ENCODE measurements at regions not wholly inside any gene's neighbourhood (a gene's known extent, or its start where the extent isn't known, plus 50 kb on each side); places are given as distances from the start of the nearest gene placed in this dataset.
"Not testable (repeated sequence)": the region's sequence is repeated elsewhere in the genome, so short reads cannot be mapped to it uniquely, and the experiment has no call there.

DNA sequence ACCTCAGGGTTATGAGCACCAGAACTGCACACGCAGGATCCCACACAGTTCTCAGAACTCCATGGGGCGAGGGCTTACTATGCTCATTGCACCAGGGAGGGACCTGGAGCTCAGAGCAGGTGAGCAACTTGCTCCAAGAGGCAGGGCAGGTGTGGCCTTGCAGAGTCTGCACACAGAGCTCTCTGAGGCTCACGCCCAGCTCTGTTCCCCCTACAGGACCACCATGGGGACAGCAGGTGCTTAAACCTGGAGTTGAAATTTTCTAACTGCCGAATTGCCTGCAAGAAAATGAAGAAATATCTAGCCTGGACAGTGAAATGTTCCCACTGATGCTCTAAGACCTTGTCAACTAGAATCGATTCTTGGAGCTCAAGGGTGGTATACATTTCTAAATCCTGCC lies 49.9 kb upstream of the MSMB start:
- DNase-seq = peak; percentile 31

DNA sequence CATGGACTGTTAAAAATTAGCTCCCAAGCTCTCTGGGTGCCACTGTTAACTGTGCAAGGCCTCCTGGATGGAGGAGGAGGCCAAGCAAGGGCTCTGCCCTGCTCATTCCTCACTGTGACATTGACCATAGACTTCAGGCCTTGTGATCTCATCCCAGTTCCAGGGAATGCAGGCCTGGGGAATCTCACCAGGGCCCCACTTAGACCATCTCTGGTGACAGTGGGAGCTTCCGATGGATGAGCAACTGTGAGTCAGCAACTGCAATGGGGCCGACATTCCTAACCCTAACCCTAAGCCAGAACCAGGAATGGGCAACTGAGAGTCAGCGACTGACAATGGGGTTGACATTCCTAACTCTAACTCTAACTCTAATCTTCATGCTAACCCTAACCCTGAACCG lies 50.4 kb upstream of the MSMB start:
- Mint-ChIP-seq H3K36me3 (ENCODE audit: low read depth) (no peaks in the 10 kb centered on the region), H3K9me3 (ENCODE audit: low read depth) (no peaks in the 10 kb centered on the region), H3K27me3 (no peaks in the 10 kb centered on the region), H3K27ac (no peak overlapping the region), H3K4me1 (peaks cover 3% of the 10 kb centered on the region), H3K4me3 (no peak overlapping the region)
- ChIA-PET CTCF (interaction anchor here (1.9 kb wide), 1 partner anchor 67 kb away, joined by 8 read pairs; no protein-coding TSS in a partner anchor), POLR2A (no interaction called here)
- ATAC-seq = no peak
- no peak for DNase-seq
- intact Hi-C loops (cut with DNase I, micrococcal nuclease) = loop anchor here in 1 of 2 experiments (10.0 kb wide), 1 partner anchor 62 kb away; the partner anchor contains the start of gene NCOA4

More for the DNA sequence above, 49.9 kb upstream of the MSMB start:
- H3K36me3 Mint-ChIP-seq (ENCODE audit: low read depth); H3K9me3 Mint-ChIP-seq (ENCODE audit: low read depth); POLR2A ChIA-PET; H3K27me3 Mint-ChIP-seq; H3K27ac Mint-ChIP-seq; H3K4me1 Mint-ChIP-seq; H3K4me3 Mint-ChIP-seq: not testable (repeated sequence)
- CTCF ChIA-PET = interaction anchor here (1.9 kb wide), 1 partner anchor 67 kb away, joined by 8 read pairs; no protein-coding TSS in a partner anchor
- peak; percentile 4 for ATAC-seq
- intact Hi-C loops (cut with DNase I, micrococcal nuclease) = loop anchor here (1.0 to 10.0 kb wide), 2 partner anchors 61 to 68 kb away; partner anchors contain the start of gene NCOA4 (in 1 of the 2)

DNA sequence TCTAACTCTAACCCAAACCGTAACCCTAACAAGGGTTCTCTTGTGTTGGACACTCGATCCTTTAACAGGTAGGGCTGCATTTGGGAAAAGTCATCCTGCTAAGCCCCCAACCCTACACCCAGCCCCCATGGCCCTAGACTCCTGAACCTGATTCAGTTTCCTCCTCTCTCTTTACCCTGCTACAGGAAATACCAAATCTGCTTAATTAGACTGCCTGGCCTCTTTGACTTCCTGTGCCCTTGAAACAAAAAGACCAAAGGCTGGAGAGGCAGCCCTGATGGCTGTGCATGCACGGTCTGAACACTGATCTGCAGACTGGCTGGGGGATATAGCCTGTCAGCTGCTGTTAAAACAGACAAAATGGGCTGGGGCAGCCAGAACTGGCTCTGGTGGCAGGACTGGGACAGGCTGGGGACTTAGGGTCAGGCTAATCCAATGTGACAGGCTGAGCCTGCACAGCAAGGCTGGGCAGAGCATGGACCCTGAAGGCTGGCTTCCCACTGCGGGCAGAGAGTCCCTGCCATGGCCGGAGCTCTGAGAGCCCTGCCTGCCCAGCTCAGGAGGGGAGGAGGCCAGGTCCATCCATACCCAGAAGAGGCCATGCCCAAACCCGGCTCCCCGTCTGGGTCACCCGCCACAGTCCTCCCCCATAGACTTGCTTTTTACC lies 51.0 kb upstream of the MSMB start:
- DNase-seq (peak; percentile 21), ATAC-seq (no peak)
- ChIA-PET CTCF (no interaction called here), POLR2A (no interaction called here)
- Mint-ChIP-seq H3K4me1 (peaks cover 3% of the 10 kb centered on the region), H3K27me3 (no peaks in the 10 kb centered on the region), H3K27ac (no peak overlapping the region), H3K36me3 (ENCODE audit: low read depth) (no peaks in the 10 kb centered on the region), H3K9me3 (ENCODE audit: low read depth) (no peaks in the 10 kb centered on the region), H3K4me3 (no peak overlapping the region)
- intact Hi-C loops (cut with DNase I, micrococcal nuclease) = loop anchor here in 1 of 2 experiments (10.0 kb wide), 1 partner anchor 62 kb away; the partner anchor contains the start of gene NCOA4

GRCh38 chr10:46097576-46098317 lies 51.7 kb upstream of the MSMB start:
- H3K4me1 Mint-ChIP-seq = peaks cover 3% of the 10 kb centered on the region
- CTCF ChIA-PET = no interaction called here
- H3K36me3 Mint-ChIP-seq (ENCODE audit: low read depth) = no peaks in the 10 kb centered on the region
- H3K27me3 Mint-ChIP-seq = no peaks in the 10 kb centered on the region
- DNase-seq (no peak), ATAC-seq (no peak)
- intact Hi-C loops (cut with DNase I, micrococcal nuclease) = loop anchor here in 1 of 2 experiments (10.0 kb wide), 1 partner anchor 63 kb away; the partner anchor contains the start of gene NCOA4
- H3K9me3 Mint-ChIP-seq (ENCODE audit: low read depth) = no peaks in the 10 kb centered on the region
- H3K4me3 Mint-ChIP-seq = no peak overlapping the region
- POLR2A ChIA-PET = no interaction called here
- peak overlapping the region; percentile 71 for H3K27ac Mint-ChIP-seq

GRCh38 chr10:46098386-46098785 lies 52.3 kb upstream of the MSMB start:
- DNase-seq (no peak), ATAC-seq (no peak)
- Mint-ChIP-seq H3K9me3 (ENCODE audit: low read depth) (no peaks in the 10 kb centered on the region), H3K4me1 (peaks cover 3% of the 10 kb centered on the region), H3K27me3 (no peaks in the 10 kb centered on the region), H3K27ac (no peak overlapping the region), H3K36me3 (ENCODE audit: low read depth) (no peaks in the 10 kb centered on the region), H3K4me3 (no peak overlapping the region)
- ChIA-PET CTCF (no interaction called here), POLR2A (no interaction called here)
- intact Hi-C loops (cut with DNase I, micrococcal nuclease) = loop anchor here in 1 of 2 experiments (10.0 kb wide), 1 partner anchor 64 kb away; the partner anchor contains the start of gene NCOA4

DNA sequence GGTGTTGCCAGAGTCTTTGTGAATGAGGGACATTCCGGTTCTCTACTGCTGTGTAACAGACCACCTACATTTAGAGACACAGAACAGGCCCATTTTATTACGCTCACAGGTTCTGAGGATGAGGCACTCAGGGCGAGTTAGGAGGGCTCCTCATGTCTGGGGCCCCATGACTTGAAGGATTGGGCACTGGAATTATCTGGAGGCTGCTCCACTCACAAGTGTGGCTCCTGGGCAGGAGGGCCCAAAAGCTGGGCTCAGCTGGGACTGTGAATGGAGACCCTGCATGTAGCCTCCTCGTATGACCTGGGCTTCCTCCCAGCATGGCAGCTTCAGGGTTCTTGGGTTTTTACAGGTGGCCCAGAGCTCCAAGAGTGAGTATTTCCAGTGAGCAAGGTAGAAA lies 52.9 kb upstream of the MSMB start:
- H3K9me3 Mint-ChIP-seq (ENCODE audit: low read depth); POLR2A ChIA-PET: not testable (repeated sequence)
- intact Hi-C loops (cut with DNase I, micrococcal nuclease) = loop anchor here (1.0 to 10.0 kb wide), 2 partner anchors 64 to 175 kb away; partner anchors contain the start of gene NCOA4 (in 1 of the 2)

GRCh38 chr10:46104071-46104585 lies 58.1 kb upstream of the MSMB start:
- Mint-ChIP-seq H3K36me3 (ENCODE audit: low read depth) (no peaks in the 10 kb centered on the region), H3K4me1 (peaks cover 14% of the 10 kb centered on the region), H3K9me3 (ENCODE audit: low read depth) (no peaks in the 10 kb centered on the region), H3K4me3 (no peak overlapping the region), H3K27ac (no peak overlapping the region), H3K27me3 (peaks cover 6% of the 10 kb centered on the region)
- POLR2A ChIA-PET = interaction anchor here (0.6 kb wide), 1 partner anchor 9 kb away, joined by 5 read pairs; no protein-coding TSS in a partner anchor
- no peak for ATAC-seq
- CTCF ChIA-PET = no interaction called here
- intact Hi-C loops (cut with DNase I, micrococcal nuclease) = no loop called here
- no peak for DNase-seq

More for the DNA sequence above, 52.9 kb upstream of the MSMB start:
- CTCF ChIA-PET; H3K27ac Mint-ChIP-seq; H3K4me1 Mint-ChIP-seq; H3K4me3 Mint-ChIP-seq; DNase-seq; H3K27me3 Mint-ChIP-seq; ATAC-seq; H3K36me3 Mint-ChIP-seq (ENCODE audit: low read depth): not testable (repeated sequence)

DNA sequence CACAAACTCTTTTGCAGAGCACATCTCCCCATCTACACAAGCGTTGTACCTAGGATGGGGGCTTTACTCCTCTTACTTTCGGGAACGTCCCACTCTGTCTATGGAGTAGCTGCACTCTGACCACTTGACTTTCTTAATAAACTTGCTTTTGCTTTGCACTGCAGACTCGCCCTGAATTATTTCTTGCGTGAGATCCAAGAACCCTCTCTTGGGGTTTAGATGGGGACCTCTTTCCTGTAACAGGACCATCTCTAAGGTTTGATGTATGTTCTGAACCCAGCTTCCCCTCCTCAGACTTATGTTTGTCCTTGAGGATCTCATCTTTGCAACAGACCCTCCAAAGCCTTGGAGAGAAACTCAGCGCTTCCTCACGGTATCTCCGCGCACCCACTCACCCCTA lies 59.3 kb upstream of the MSMB start:
- Mint-ChIP-seq H3K4me3 (peak overlapping the region; percentile 73), H3K4me1 (peaks cover 14% of the 10 kb centered on the region)
- intact Hi-C loops (cut with DNase I, micrococcal nuclease); ATAC-seq; DNase-seq; H3K27me3 Mint-ChIP-seq; H3K27ac Mint-ChIP-seq; H3K9me3 Mint-ChIP-seq (ENCODE audit: low read depth); H3K36me3 Mint-ChIP-seq (ENCODE audit: low read depth): not testable (repeated sequence)
- ChIA-PET POLR2A (interaction anchor here (0.6 kb wide), 1 partner anchor 1124 kb away, joined by 3 read pairs; no protein-coding TSS in a partner anchor), CTCF (interaction anchor here (1.1 kb wide), 1 partner anchor 76 kb away, joined by 3 read pairs; no protein-coding TSS in a partner anchor)

DNA sequence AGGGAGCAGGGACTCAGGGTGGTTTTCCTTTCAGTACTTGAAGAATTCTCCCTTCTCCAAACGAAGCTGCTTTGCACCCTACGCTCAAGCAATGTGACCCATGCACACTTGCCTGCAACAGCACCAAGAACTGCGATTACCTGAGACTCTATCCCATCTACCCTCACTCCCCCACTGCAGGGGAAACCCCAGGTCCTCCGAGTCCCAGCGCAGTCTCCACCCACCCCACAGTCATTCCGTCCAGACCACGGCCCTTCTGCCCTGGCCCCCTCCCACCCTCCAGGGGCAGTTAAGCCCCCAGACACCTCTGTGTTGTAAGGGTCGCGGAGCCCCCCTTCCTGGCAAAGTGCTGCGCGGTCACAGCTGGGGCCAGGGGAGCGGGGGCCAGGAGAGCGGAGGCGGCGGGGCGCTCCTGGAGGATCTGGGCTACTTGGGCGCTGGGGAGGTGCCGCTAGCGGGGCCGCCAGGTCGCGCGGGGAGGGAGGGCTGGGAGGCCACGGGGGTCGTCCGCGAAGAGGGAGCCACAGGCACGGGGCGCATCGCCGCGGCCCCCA lies 59.9 kb upstream of the MSMB start:
- ATAC-seq = peak; percentile 57
- POLR2A ChIA-PET; DNase-seq; H3K36me3 Mint-ChIP-seq (ENCODE audit: low read depth); H3K27ac Mint-ChIP-seq; H3K27me3 Mint-ChIP-seq; H3K9me3 Mint-ChIP-seq (ENCODE audit: low read depth): not testable (repeated sequence)
- CTCF ChIA-PET = interaction anchor here (1.1 to 2.4 kb wide), 2 partner anchors 77 to 177 kb away, joined by 3 to 7 read pairs; no protein-coding TSS in a partner anchor
- intact Hi-C loops (cut with DNase I, micrococcal nuclease) = loop anchor here in 1 of 2 experiments (1.0 kb wide), 1 partner anchor 176 kb away; no protein-coding TSS in a partner anchor
- Mint-ChIP-seq H3K4me3 (peak overlapping the region; percentile 73), H3K4me1 (peaks cover 14% of the 10 kb centered on the region)

GRCh38 chr10:46106410-46107255 lies 60.6 kb upstream of the MSMB start:
- H3K4me3 Mint-ChIP-seq = peak overlapping the region; percentile 73
- CTCF ChIA-PET = interaction anchor here (1.1 to 2.4 kb wide), 4 partner anchors 77 to 1276 kb away, joined by 3 to 7 read pairs (median 4); no protein-coding TSS in a partner anchor
- peaks cover 14% of the 10 kb centered on the region for H3K4me1 Mint-ChIP-seq
- DNase-seq (peak; percentile 79), ATAC-seq (peak; percentile 97)
- POLR2A ChIA-PET = interaction anchor here (1.1 kb wide), 1 partner anchor 177 kb away, joined by 3 read pairs; no protein-coding TSS in a partner anchor
- peaks cover 6% of the 10 kb centered on the region for H3K27me3 Mint-ChIP-seq
- H3K9me3 Mint-ChIP-seq (ENCODE audit: low read depth) = no peaks in the 10 kb centered on the region
- peak overlapping the region; percentile 75 for H3K27ac Mint-ChIP-seq
- intact Hi-C loops (cut with DNase I, micrococcal nuclease) = loop anchor here in 1 of 2 experiments (1.0 kb wide), 1 partner anchor 176 kb away; no protein-coding TSS in a partner anchor
- H3K36me3 Mint-ChIP-seq (ENCODE audit: low read depth) = no peaks in the 10 kb centered on the region

Data from activated CD4-positive, alpha-beta T cell treated with anti-CD3 and anti-CD28 coated beads for 36 hours (primary cell).